ENCODE measurements at regions not wholly inside any gene's neighbourhood (a gene's known extent, or its start where the extent isn't known, plus 50 kb on each side); places are given as distances from the start of the nearest gene placed in this dataset.
A peak's percentile ranks its signal among the peaks of the same experiment; 100 is the strongest.

GRCh38 chr14:49946320-49947141 lies 53.6 kb downstream of the ARF6 start:
- peak; percentile 38 for DNase-seq (ENCODE audit: extremely low read depth, low read depth)
- no peak for TF ChIP-seq CTCF (IDR thresholded peaks at IDR 0.05; ENCODE audit: low read depth, low read length)

GRCh38 chr14:49947506-49947905 lies 54.6 kb downstream of the ARF6 start:
- DNase-seq (ENCODE audit: extremely low read depth, low read depth), result no peak
- TF ChIP-seq CTCF (IDR thresholded peaks at IDR 0.05; ENCODE audit: low read depth, low read length), result no peak

- DNase-seq (ENCODE audit: extremely low read depth, low read depth), result no peak
- no peak for TF ChIP-seq CTCF (IDR thresholded peaks at IDR 0.05; ENCODE audit: low read depth, low read length)
Measured at GRCh38 chr14:49950275-49951228, 57.7 kb downstream of the ARF6 start.

- TF ChIP-seq CTCF (IDR thresholded peaks at IDR 0.05; ENCODE audit: low read depth, low read length), result no peak
- no peak for DNase-seq (ENCODE audit: extremely low read depth, low read depth)
Measured at GRCh38 chr14:49951229-49951607, 58.3 kb downstream of the ARF6 start.

- no peak for TF ChIP-seq CTCF (IDR thresholded peaks at IDR 0.05; ENCODE audit: low read depth, low read length)
- no peak for DNase-seq (ENCODE audit: extremely low read depth, low read depth)
Measured at GRCh38 chr14:49951691-49952345, 58.9 kb downstream of the ARF6 start.

GRCh38 chr14:49953196-49953595 lies 60.3 kb downstream of the ARF6 start:
- no peak for TF ChIP-seq CTCF (IDR thresholded peaks at IDR 0.05; ENCODE audit: low read depth, low read length)
- no peak for DNase-seq (ENCODE audit: extremely low read depth, low read depth)
